MCF 10A (cell line): ENCODE measurements at regions not wholly inside any gene's neighbourhood (a gene's known extent, or its start where the extent isn't known, plus 50 kb on each side); places are given as distances from the start of the nearest gene placed in this dataset.

Experiments used
- BruUV-seq: library from RNA; stranded (reverse); fragments of 400-500 nt; replicated peaks from 2 replicates; lab custom pipeline; 2021; lab: Mats Ljungman, UMichigan
- CTCF ChIA-PET: fragments of 300-600 bp; sonication (Branson Sonifier 250); formaldehyde crosslinking; extraction: SDS; loops from one replicate; lab custom pipeline; 2021; ENCODE audit warnings: antibody characterized with exemption, inconsistent platforms; lab: Yijun Ruan, JAX
- POLR2A ChIA-PET: fragments of 300-600, 350-650 bp; sonication (Branson Sonifier 250); formaldehyde crosslinking; extraction: SDS; loops from one replicate; lab custom pipeline; 2020; ENCODE audit warnings: antibody characterized with exemption, inconsistent platforms; lab: Yijun Ruan, JAX
- DNase-seq: peaks from one replicate; pipeline ENCODE4 v3.0.0-alpha.2; 2018; ENCODE audit not compliant: unreplicated experiment
- H3K27ac Mint-ChIP-seq: one replicate; pipeline ENCODE4 v1.8.0; 2022; ENCODE audit warnings: mild to moderate bottlenecking, low read depth, mixed read lengths; ENCODE audit not compliant: unreplicated experiment
- H3K27me3 Mint-ChIP-seq: one replicate; pipeline ENCODE4 v1.8.0; 2022; ENCODE audit warnings: mixed read lengths; ENCODE audit not compliant: insufficient read depth, unreplicated experiment
- H3K36me3 Mint-ChIP-seq: one replicate; pipeline ENCODE4 v1.8.0; 2022; ENCODE audit warnings: mild to moderate bottlenecking, moderate library complexity, mixed read lengths; ENCODE audit not compliant: insufficient read depth, unreplicated experiment
- H3K4me1 Mint-ChIP-seq: one replicate; pipeline ENCODE4 v1.8.0; 2022; ENCODE audit warnings: mixed read lengths; ENCODE audit not compliant: insufficient read depth, unreplicated experiment
- H3K4me3 Mint-ChIP-seq: one replicate; pipeline ENCODE4 v1.8.0; 2022; ENCODE audit warnings: mild to moderate bottlenecking, moderate library complexity, mixed read lengths; ENCODE audit not compliant: unreplicated experiment
- H3K9me3 Mint-ChIP-seq: one replicate; pipeline ENCODE4 v1.8.0; 2022; ENCODE audit warnings: mixed read lengths; ENCODE audit not compliant: unreplicated experiment
- intact Hi-C: fragments of 100-400 bp; cut with micrococcal nuclease; formaldehyde crosslinking; loops from 2 replicates; pipeline ENCODE4 v1.14.1; 2022
- TF ChIP-seq, protein P1 (sequence below): fragments of 200-600 bp; IDR thresholded peaks from one replicate; pipeline ENCODE4 v1.8.0; 2022; ENCODE audit warnings: antibody characterized with exemption, mild to moderate bottlenecking; ENCODE audit not compliant: unreplicated experiment

GRCh38 chr6:92848901-92849300 is 570.5 kb downstream of the EPHA7 start:
- no TSS peak for BruUV-seq
- no peak for DNase-seq
- intact Hi-C loops: no loop called here
- Mint-ChIP-seq H3K9me3 (peaks cover 8% of the 10 kb centered on the region), H3K27ac (no peak overlapping the region), H3K4me3 (no peak overlapping the region), H3K4me1 (no peaks in the 10 kb centered on the region), H3K36me3 (no peaks in the 10 kb centered on the region), H3K27me3 (no peaks in the 10 kb centered on the region)
- ChIA-PET POLR2A (no interaction called here), CTCF (no interaction called here)
- TF ChIP-seq, protein P1, sequence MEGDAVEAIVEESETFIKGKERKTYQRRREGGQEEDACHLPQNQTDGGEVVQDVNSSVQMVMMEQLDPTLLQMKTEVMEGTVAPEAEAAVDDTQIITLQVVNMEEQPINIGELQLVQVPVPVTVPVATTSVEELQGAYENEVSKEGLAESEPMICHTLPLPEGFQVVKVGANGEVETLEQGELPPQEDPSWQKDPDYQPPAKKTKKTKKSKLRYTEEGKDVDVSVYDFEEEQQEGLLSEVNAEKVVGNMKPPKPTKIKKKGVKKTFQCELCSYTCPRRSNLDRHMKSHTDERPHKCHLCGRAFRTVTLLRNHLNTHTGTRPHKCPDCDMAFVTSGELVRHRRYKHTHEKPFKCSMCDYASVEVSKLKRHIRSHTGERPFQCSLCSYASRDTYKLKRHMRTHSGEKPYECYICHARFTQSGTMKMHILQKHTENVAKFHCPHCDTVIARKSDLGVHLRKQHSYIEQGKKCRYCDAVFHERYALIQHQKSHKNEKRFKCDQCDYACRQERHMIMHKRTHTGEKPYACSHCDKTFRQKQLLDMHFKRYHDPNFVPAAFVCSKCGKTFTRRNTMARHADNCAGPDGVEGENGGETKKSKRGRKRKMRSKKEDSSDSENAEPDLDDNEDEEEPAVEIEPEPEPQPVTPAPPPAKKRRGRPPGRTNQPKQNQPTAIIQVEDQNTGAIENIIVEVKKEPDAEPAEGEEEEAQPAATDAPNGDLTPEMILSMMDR: no peak

- Mint-ChIP-seq H3K27me3 (no peaks in the 10 kb centered on the region), H3K4me3 (no peak overlapping the region), H3K36me3 (no peaks in the 10 kb centered on the region), H3K9me3 (peaks cover 8% of the 10 kb centered on the region), H3K4me1 (no peaks in the 10 kb centered on the region), H3K27ac (no peak overlapping the region)
- no peak for DNase-seq
- intact Hi-C loops: no loop called here
- TF ChIP-seq, protein P1: no peak
- ChIA-PET CTCF (no interaction called here), POLR2A (no interaction called here)
- BruUV-seq: no TSS peak
Measured at GRCh38 chr6:92848459-92848858, 570.9 kb downstream of the EPHA7 start.

DNA sequence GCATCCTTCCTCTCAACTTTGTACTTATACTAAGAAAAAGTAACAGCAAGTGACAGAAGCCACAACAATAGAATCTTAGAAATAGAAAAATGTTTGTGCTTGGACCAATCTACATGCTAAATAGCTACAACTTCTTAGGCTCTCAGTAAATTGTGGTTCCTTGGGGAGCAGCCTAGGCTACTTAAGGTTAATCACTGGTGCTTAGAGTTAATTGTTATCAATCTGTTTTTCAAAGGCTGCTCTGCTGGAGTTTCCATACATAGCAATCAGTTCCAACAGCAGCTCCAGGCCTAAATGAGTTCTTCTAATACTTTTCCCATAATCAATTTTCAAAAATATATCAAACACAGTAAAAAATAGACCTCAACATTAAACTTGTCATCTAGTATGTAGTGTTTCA is 571.4 kb downstream of the EPHA7 start:
- H3K4me3 Mint-ChIP-seq: no peak overlapping the region
- no peak for DNase-seq
- TF ChIP-seq, protein P1: no peak
- POLR2A ChIA-PET: no interaction called here
- peaks cover 8% of the 10 kb centered on the region for H3K9me3 Mint-ChIP-seq
- no peaks in the 10 kb centered on the region for H3K36me3 Mint-ChIP-seq
- intact Hi-C loops: no loop called here
- BruUV-seq: no TSS peak
- H3K27ac Mint-ChIP-seq: no peak overlapping the region
- H3K4me1 Mint-ChIP-seq: no peaks in the 10 kb centered on the region
- H3K27me3 Mint-ChIP-seq: no peaks in the 10 kb centered on the region
- CTCF ChIA-PET: no interaction called here

DNA sequence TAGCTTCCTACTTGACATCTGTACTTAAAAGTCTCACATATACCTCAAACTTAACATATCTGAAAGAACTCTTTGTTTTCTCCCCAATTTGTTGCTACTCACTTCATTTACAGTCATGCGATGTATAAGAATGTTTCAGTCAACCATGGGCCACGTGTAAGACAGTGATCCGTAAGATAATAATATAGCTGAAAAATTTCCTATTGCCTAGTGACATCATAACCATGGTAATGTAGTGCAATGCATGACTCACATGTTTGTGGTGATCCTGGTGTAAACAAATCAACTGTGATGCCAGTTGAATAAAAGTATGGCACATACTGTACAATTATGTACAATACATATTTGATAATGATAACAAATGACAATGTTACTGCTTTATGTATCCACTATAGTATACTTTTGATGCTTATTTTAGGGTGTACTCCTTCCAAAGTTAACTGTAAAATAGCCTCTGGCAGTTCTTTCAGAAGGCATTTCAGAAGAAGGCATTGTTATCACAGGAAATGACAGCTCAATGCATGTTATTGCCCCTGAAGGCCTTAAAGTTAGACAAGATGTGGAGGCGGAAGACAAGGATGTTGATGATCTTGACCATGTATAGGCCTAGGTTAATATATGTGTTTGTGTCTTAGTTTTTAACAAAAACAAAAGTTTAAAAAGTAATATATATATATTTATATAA is 579.0 kb downstream of the EPHA7 start:
- Mint-ChIP-seq H3K36me3 (no peaks in the 10 kb centered on the region), H3K27me3 (no peaks in the 10 kb centered on the region), H3K27ac (no peak overlapping the region), H3K9me3 (no peaks in the 10 kb centered on the region), H3K4me3 (no peak overlapping the region), H3K4me1 (no peaks in the 10 kb centered on the region)
- POLR2A ChIA-PET: no interaction called here
- no peak for DNase-seq
- no TSS peak for BruUV-seq
- CTCF ChIA-PET: interaction anchor here (0.6 kb wide), 1 partner anchor 1646 kb away, joined by 3 read pairs; no protein-coding TSS in a partner anchor
- intact Hi-C loops: no loop called here
- TF ChIP-seq, protein P1: no peak
